ENCODE measurements at regions not wholly inside any gene's neighbourhood (a gene's known extent, or its start where the extent isn't known, plus 50 kb on each side); places are given as distances from the start of the nearest gene placed in this dataset.

DNA sequence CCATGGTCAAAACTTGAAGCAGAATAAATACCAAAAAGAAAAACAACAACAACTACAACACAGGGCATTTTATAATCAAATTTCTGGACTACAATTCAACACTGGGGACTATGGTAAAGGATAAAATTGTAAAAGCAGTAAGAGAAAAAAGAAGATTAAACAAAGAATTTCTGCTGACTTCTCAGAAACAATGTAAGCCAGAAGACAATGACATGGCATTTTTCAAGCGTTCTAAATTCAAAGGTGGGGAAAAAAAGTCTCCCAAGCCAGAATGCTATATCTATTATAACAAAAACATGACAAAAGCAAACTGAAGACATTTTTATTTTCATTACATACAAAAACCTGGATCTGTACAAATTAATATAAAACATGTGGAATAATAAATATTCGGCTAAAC, 433.1 kb downstream of the NPHP4 start:
- TF ChIP-seq, protein P1, sequence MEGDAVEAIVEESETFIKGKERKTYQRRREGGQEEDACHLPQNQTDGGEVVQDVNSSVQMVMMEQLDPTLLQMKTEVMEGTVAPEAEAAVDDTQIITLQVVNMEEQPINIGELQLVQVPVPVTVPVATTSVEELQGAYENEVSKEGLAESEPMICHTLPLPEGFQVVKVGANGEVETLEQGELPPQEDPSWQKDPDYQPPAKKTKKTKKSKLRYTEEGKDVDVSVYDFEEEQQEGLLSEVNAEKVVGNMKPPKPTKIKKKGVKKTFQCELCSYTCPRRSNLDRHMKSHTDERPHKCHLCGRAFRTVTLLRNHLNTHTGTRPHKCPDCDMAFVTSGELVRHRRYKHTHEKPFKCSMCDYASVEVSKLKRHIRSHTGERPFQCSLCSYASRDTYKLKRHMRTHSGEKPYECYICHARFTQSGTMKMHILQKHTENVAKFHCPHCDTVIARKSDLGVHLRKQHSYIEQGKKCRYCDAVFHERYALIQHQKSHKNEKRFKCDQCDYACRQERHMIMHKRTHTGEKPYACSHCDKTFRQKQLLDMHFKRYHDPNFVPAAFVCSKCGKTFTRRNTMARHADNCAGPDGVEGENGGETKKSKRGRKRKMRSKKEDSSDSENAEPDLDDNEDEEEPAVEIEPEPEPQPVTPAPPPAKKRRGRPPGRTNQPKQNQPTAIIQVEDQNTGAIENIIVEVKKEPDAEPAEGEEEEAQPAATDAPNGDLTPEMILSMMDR (IDR thresholded peaks at IDR 0.05; ENCODE audit: poor library complexity, severe bottlenecking) = no peak
- TF ChIP-seq, protein P2, sequence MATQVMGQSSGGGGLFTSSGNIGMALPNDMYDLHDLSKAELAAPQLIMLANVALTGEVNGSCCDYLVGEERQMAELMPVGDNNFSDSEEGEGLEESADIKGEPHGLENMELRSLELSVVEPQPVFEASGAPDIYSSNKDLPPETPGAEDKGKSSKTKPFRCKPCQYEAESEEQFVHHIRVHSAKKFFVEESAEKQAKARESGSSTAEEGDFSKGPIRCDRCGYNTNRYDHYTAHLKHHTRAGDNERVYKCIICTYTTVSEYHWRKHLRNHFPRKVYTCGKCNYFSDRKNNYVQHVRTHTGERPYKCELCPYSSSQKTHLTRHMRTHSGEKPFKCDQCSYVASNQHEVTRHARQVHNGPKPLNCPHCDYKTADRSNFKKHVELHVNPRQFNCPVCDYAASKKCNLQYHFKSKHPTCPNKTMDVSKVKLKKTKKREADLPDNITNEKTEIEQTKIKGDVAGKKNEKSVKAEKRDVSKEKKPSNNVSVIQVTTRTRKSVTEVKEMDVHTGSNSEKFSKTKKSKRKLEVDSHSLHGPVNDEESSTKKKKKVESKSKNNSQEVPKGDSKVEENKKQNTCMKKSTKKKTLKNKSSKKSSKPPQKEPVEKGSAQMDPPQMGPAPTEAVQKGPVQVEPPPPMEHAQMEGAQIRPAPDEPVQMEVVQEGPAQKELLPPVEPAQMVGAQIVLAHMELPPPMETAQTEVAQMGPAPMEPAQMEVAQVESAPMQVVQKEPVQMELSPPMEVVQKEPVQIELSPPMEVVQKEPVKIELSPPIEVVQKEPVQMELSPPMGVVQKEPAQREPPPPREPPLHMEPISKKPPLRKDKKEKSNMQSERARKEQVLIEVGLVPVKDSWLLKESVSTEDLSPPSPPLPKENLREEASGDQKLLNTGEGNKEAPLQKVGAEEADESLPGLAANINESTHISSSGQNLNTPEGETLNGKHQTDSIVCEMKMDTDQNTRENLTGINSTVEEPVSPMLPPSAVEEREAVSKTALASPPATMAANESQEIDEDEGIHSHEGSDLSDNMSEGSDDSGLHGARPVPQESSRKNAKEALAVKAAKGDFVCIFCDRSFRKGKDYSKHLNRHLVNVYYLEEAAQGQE (IDR thresholded peaks at IDR 0.05; ENCODE audit: borderline replicate concordance) = no peak
- TF ChIP-seq EP300 (conservative IDR thresholded peaks at IDR 0.05; ENCODE audit: poor library complexity, severe bottlenecking) (no peak), RAD21 (conservative IDR thresholded peaks at IDR 0.05) (no peak), TAF1 (IDR thresholded peaks at IDR 0.05; ENCODE audit: low read depth) (no peak), EZH2 (IDR thresholded peaks at IDR 0.05; ENCODE audit: borderline replicate concordance, insufficient read depth, low read length, poor library complexity, severe bottlenecking) (no peak), MXI1 (conservative IDR thresholded peaks at IDR 0.05; ENCODE audit: poor library complexity, severe bottlenecking) (no peak), POLR2AphosphoS5 (IDR thresholded peaks at IDR 0.05) (no peak)
